ENCODE measurements at regions not wholly inside any gene's neighbourhood (a gene's known extent, or its start where the extent isn't known, plus 50 kb on each side); places are given as distances from the start of the nearest gene placed in this dataset.

DNA sequence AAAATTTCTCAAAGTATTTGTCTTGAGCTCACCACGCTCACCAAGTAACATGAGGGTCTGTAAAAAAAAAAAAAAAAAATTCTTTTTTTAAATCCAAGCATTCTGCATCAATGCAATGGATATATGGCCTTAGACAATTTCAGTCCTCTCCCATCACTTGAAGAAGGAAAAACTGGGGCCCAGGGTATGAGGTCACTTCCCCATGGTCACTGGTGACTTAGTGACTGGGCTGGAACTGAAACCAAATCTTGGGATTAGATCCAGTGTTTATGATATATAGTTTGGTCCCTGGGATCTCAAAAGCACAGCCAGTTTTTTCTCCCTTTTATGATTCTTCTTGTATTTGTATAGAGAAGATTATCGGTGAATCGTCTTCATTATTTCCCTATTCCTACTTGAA, 477.9 kb upstream of the TNP1 start:
- no peak for DNase-seq (ENCODE audit: low read depth)

DNA sequence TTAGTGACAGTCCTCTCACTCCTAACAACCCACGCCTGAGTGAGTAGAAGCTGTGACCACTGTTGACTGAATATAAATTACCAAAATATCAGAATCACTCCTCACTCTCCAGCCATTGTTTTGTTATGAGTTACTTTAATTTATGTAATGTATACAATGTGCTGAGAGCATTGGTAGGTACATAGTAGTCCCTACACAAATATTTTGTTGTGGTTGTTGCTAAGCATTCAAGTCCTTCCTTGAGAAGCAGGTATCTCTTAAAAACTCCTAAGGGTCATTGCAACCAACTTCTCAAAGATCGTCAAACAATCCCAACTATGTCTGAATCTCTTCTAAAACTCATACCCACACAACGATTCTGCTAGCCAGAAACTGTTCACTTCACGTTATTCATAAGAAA, 476.8 kb upstream of the TNP1 start:
- no peak for DNase-seq (ENCODE audit: low read depth)

GRCh38 chr2:217335341-217335966, 475.6 kb upstream of the TNP1 start:
- DNase-seq (ENCODE audit: low read depth) = no peak

DNA sequence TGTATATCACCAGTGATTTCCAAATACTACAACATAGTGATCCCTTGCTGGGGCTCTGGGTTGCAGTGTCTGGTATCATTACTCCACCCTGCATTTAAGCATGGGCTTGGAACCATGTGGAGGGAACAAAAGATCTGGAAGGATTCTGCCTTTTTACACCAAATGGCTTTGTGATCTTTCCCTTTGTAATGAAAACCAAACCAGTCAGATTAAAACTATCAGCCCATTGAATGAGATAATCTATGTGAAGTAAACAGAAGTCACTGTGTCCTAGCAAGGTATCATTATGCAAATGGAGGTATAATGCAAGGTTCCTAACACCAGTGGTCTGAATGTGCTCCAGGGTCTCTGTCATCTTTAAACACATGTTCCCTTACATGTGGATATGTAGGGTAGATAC, 474.7 kb upstream of the TNP1 start:
- DNase-seq (ENCODE audit: low read depth) = no peak

DNA sequence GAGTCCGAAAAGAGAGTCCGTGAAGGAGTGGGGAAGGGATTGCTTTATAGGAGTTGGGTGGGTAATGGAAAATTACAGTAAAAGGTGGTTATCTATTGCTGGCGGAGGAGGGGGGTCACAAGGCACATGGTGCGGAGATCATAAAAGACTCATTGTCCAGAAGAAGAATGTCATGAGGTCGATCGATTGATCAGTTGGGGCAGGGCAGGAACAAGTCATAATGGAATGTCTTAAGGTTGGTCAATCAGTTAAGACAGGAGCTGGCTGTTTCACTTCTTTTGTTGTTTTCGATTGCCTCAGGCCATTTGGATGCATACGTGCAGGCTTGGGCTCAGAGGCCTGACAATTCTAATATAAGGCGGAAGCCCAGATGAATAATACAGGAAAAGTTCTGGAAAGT, 473.0 kb upstream of the TNP1 start:
- DNase-seq (ENCODE audit: low read depth) = no peak

DNA sequence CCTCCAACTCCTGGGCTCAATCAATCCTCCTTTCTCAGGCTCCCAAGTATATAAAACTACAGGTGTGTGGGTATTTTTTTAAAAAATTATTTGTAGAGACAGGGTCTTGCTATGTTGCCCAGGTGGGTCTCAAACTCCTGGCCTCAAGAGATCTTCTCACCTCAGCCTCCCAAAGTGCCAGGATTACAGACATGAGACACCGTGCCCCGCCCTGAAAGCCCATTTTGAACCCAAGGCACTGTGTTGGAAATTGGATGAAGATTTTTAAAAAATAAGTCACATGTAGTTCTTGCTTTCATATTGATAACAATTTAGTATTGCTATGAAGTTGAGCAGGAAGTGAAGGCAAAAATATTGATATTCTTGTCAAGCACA, 472.5 kb upstream of the TNP1 start:
- DNase-seq (ENCODE audit: low read depth) = no peak

- no peak for DNase-seq (ENCODE audit: low read depth)
Measured at GRCh38 chr2:217331523-217332416, 471.9 kb upstream of the TNP1 start.

DNA sequence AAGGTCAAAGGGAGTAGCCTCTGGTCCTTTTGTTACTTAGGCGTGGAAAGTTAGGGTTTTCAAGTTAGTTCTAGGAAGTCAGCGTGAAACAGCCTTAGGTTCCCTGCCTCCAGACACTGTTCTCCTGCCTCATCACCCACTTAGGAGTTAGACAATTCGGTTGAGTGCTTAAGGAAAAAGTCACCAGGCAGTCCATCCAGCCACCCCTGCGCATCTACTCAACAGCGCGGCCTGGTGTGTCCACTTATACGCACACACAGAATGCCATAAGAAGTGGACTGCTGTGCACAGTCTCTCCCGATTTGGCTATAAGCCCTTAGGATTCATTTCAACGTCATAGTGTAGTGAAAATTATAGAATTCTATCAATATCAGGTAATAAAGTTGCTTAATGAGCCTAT, 470.8 kb upstream of the TNP1 start:
- DNase-seq (ENCODE audit: low read depth) = no peak

GRCh38 chr2:217329023-217329431, 469.2 kb upstream of the TNP1 start:
- no peak for DNase-seq (ENCODE audit: low read depth)

- no peak for DNase-seq (ENCODE audit: low read depth)
Measured at GRCh38 chr2:217328622-217328978, 468.7 kb upstream of the TNP1 start.

DNA sequence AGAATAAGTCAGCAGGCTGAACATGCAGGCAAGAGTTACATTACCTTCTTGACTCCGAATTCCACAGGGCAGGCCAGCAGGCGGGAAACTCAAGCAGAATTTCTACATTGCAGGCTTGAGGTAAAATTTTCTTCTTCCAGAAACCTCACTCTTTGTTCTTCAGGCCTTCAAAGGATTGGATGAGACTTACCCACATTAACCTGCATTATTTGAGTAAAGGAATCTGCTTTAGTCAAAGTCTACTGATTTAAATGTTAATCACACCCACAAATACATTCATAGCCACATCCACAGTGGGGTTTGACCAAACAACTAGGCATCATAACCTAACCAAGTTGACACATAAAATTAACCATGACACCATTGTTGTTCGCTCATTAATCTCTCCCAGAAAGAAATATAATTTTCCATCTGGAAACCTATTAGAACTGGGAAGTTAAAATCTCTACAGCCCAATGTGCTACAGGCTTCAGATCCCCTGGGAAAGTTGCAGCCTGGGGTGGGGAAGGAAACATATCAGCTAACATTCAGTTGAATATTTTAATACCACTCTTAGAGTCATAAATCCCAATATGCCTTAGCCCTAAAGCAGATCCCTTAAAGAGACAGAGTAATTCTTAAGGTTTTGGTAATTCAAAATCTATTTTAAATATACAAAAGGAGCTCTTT, 468.2 kb upstream of the TNP1 start:
- no peak for DNase-seq (ENCODE audit: low read depth)

- DNase-seq (ENCODE audit: low read depth) = no peak
Measured at GRCh38 chr2:217326238-217327022, 466.6 kb upstream of the TNP1 start.

GRCh38 chr2:217325816-217326215, 466.0 kb upstream of the TNP1 start:
- DNase-seq (ENCODE audit: low read depth) = no peak

- no peak for DNase-seq (ENCODE audit: low read depth)
Measured at GRCh38 chr2:217325251-217325650, 465.4 kb upstream of the TNP1 start.

- DNase-seq (ENCODE audit: low read depth) = no peak
Measured at GRCh38 chr2:217316743-217317142, 456.9 kb upstream of the TNP1 start.

GRCh38 chr2:217314021-217314460, 454.2 kb upstream of the TNP1 start:
- no peak for DNase-seq (ENCODE audit: low read depth)

DNA sequence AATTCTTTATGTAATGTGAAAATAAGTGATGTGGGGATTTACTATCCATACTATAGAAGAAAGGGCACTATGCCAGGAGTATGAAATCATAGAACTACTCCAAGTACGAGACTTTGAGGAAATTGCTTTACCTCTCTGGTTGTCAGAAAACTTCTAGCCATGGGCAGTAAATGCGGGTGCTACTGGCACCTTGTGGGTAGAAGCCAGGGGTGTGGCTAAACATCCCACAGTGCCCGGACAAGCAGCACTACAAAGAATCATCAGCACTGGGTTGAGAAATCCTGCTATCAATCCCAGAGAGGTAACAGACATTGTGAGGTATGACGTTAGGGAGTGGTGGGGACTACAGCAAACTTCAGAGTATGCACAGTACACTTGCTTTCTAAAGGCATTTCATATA, 453.5 kb upstream of the TNP1 start:
- no peak for DNase-seq (ENCODE audit: low read depth)

DNA sequence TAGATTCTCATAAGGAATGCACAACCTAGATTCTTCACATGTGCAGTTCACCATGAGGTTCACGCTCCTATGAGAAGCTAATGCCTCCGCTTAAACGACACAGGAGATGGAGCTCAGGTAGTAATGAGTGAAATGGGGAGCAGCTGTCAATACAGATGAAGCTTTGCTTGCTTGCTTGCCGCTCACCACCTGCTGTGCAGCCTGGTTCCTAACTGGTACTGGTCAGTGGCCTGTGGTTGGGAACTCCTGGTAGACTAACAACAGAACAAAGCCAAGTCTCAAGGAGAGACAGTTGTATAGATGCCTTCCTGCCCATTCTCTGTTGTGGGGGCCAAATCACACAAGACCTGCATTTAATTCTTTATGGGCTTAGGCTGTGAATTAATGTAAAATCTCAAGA, 449.2 kb upstream of the TNP1 start:
- DNase-seq (ENCODE audit: low read depth) = no peak

- no peak for DNase-seq (ENCODE audit: low read depth)
Measured at GRCh38 chr2:217307023-217307422, 447.2 kb upstream of the TNP1 start.

DNA sequence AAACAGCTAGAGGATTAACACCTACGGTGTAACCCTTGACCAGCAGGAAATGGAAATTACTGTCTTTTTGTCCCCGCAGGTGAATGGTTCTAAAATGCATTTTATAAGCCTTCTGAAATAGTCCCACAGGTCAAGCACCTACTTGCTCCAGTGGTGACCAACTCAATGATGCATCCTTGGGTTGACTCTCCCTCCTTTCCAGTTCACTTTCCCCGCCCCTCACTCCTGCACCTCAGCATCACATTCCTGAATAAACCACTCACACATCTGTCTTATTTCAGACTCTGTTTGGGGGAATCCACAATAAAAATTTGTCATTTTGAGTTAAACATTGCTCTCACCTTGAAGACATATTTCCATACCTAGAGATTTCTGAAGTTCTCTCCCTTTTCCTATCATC, 446.0 kb upstream of the TNP1 start:
- no peak for DNase-seq (ENCODE audit: low read depth)

- no peak for DNase-seq (ENCODE audit: low read depth)
Measured at GRCh38 chr2:217304582-217304981, 444.7 kb upstream of the TNP1 start.

- no peak for DNase-seq (ENCODE audit: low read depth)
Measured at GRCh38 chr2:217302856-217303255, 443.0 kb upstream of the TNP1 start.
